Esophagus squamous epithelium (tissue), 5 donors: ENCODE measurements at regions not wholly inside any gene's neighbourhood (a gene's known extent, or its start where the extent isn't known, plus 50 kb on each side); places are given as distances from the start of the nearest gene placed in this dataset.

Source experiments
- DNase-seq: peaks from one replicate; lab custom pipeline; 2025; lab: John Stamatoyannopoulos, UW
- H3K27ac ChIP-seq, 4 donors: fragments of 200-600 bp; sonication (generic); one replicate each; pipeline ENCODE4 v1.5.1; 2016 to 2019; ENCODE audit warnings: mild to moderate bottlenecking in 1 of 4
- H3K27me3 ChIP-seq, 4 donors: fragments of 200-600 bp; sonication (generic); 1 replicate in 3 of 4; 2 replicates in 1 of 4; pipeline versions ENCODE4 v1.5.1 to v1.6.0; 2017 to 2021; ENCODE audit warnings: antibody characterized with exemption in 1 of 4
- H3K36me3 ChIP-seq, 3 donors: fragments of 200-600 bp; sonication (generic); one replicate each; pipeline ENCODE4 v1.5.1; 2016 to 2019
- H3K4me1 ChIP-seq, 3 donors: fragments of 200-600 bp; sonication (generic); one replicate each; pipeline ENCODE4 v1.5.1; 2017 to 2019
- H3K4me3 ChIP-seq, 4 donors: fragments of 200-600 bp; sonication (generic); 1 replicate in 3 of 4; 2 replicates in 1 of 4; pipeline ENCODE4 v1.5.1; 2016 to 2019; ENCODE audit warnings: mild to moderate bottlenecking in 2 of 4, moderate library complexity in 1 of 4
- H3K9me3 ChIP-seq, 3 donors: fragments of 200-600 bp; sonication (generic); one replicate each; pipeline ENCODE4 v1.5.1; 2016 to 2019
- CTCF ChIP-seq, 6 experiments: fragments of 450-650 bp in 4 of 6; fragments of 200-600 bp in 2 of 6; sonication (generic) in 2 of 6; IDR thresholded peaks; one replicate each; pipeline ENCODE4 v1.5.1; 2016 to 2019; ENCODE audit warnings: antibody characterized with exemption in 6 of 6, mild to moderate bottlenecking in 4 of 6, moderate library complexity in 4 of 6
- POLR2A ChIP-seq, 4 donors: fragments of 450-650 bp; IDR thresholded peaks; one replicate each; pipeline ENCODE4 v1.6.1; 2017; ENCODE audit warnings: antibody characterized with exemption in 4 of 4, mild to moderate bottlenecking in 4 of 4, moderate library complexity in 3 of 4
- WGBS, 2 donors: methylation state at CpG; one replicate each; pipeline ENCODE4 v1.1.5; 2018; 5-methylcytosine and 5-hydroxymethylcytosine counted together
- intact Hi-C: fragments of 100-400 bp; cut with DNase I; formaldehyde crosslinking; loops from one replicate; pipeline ENCODE4 v1.15.0; 2022
- donor health status: DM: yes; HTN: yes; CAD: no.

DNA sequence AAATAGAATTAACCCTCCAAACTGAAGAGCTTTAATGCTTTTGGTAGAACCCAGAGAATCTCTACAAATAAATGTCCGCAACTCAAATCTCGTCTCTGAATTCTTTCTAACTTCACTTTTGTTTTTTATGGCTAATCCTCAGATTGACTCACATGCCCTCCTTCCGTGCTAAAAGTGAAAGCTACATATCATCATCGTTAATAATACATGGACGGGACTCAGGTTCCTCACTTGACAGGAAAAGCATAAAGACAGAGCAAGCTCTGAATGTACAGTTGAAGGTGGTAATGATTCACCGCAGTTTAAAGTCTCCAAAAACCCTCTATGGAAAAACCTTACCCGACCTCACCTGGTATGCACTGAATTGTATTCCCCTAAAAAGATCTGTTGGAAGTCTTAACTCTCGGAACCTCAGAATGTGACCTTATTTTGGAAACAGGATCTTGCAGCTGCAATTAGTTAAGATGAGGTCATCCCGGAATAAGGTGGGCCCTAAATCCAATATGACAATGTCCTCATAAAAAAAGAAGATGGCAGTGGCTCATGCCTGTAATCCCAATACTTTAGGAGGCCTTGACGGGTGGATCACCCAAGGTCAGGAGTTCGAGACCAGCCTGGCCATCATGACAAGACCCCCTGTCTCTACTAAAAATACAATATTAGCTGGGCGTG lies 147.4 kb upstream of the FOXN3 start:
- Histone ChIP-seq H3K27ac (peak overlapping the region in 1 of 4 donors; percentile 53), H3K9me3 (no peaks in the 10 kb centered on the region), H3K4me3 (peak overlapping the region in 1 of 4 donors; percentile 35), H3K36me3 (no peaks in the 10 kb centered on the region), H3K27me3 (no peaks in the 10 kb centered on the region), H3K4me1 (peaks cover 0 to 5% (median 5%) of the 10 kb centered on the region in 3 donors)
- no peak for DNase-seq
- 52 to 67% methylated on average over 10 to 12 of the region's 12 CpGs for WGBS, 2 donors
- TF ChIP-seq POLR2A (IDR thresholded peaks at IDR 0.05), result no peak
- intact Hi-C loops, result no loop called here

GRCh38 chr14:89563471-89563870 lies 146.4 kb upstream of the FOXN3 start:
- intact Hi-C loops, result no loop called here
- TF ChIP-seq CTCF (IDR thresholded peaks at IDR 0.05) (no peak), POLR2A (IDR thresholded peaks at IDR 0.05) (no peak)
- 86 to 94% methylated on average over 1 of the region's 1 CpG for WGBS, 2 donors

GRCh38 chr14:89551955-89552354 lies 134.9 kb upstream of the FOXN3 start:
- no peak for DNase-seq
- Histone ChIP-seq H3K36me3 (no peaks in the 10 kb centered on the region), H3K27me3 (no peaks in the 10 kb centered on the region), H3K4me3 (no peak overlapping the region), H3K9me3 (no peaks in the 10 kb centered on the region), H3K27ac (no peak overlapping the region), H3K4me1 (peaks cover 0 to 9% (median 0%) of the 10 kb centered on the region in 3 donors)
- intact Hi-C loops, result no loop called here
- TF ChIP-seq POLR2A (IDR thresholded peaks at IDR 0.05), result no peak
- TF ChIP-seq CTCF (IDR thresholded peaks at IDR 0.05), result no peak
- 82 to 86% methylated on average over 7 of the region's 7 CpGs for WGBS, 2 donors

More at GRCh38 chr14:89563471-89563870, 146.4 kb upstream of the FOXN3 start:
- H3K27ac ChIP-seq, result peak overlapping the region in 1 of 4 donors; percentile 53
- H3K4me3 ChIP-seq, result no peak overlapping the region
- no peaks in the 10 kb centered on the region for H3K36me3 ChIP-seq
- no peaks in the 10 kb centered on the region for H3K9me3 ChIP-seq
- no peaks in the 10 kb centered on the region for H3K27me3 ChIP-seq
- H3K4me1 ChIP-seq, result peaks cover 0 to 5% (median 5%) of the 10 kb centered on the region in 3 donors
- DNase-seq, result no peak

- no peak for DNase-seq
- H3K27ac ChIP-seq, result no peak overlapping the region
- H3K4me3 ChIP-seq, result no peak overlapping the region
- H3K27me3 ChIP-seq, result no peaks in the 10 kb centered on the region
- no peaks in the 10 kb centered on the region for H3K9me3 ChIP-seq
- 80 to 83% methylated on average over 6 of the region's 6 CpGs for WGBS, 2 donors
- TF ChIP-seq POLR2A (IDR thresholded peaks at IDR 0.05) (no peak), CTCF (IDR thresholded peaks at IDR 0.05) (no peak)
- H3K4me1 ChIP-seq, result peaks cover 0 to 9% (median 0%) of the 10 kb centered on the region in 3 donors
- H3K36me3 ChIP-seq, result no peaks in the 10 kb centered on the region
- intact Hi-C loops, result no loop called here
These were observed 134.4 kb upstream of the FOXN3 start for GRCh38 chr14:89551432-89551831.

GRCh38 chr14:89550821-89551220 lies 133.8 kb upstream of the FOXN3 start:
- Histone ChIP-seq H3K4me1 (peaks cover 0 to 9% (median 0%) of the 10 kb centered on the region in 3 donors), H3K4me3 (no peak overlapping the region), H3K9me3 (no peaks in the 10 kb centered on the region), H3K36me3 (no peaks in the 10 kb centered on the region), H3K27me3 (no peaks in the 10 kb centered on the region), H3K27ac (no peak overlapping the region)
- 64 to 69% methylated on average over 8 of the region's 8 CpGs for WGBS, 2 donors
- intact Hi-C loops, result no loop called here
- no peak for TF ChIP-seq CTCF (IDR thresholded peaks at IDR 0.05)
- TF ChIP-seq POLR2A (IDR thresholded peaks at IDR 0.05), result no peak
- no peak for DNase-seq
